Natural killer cell (primary cell): ENCODE measurements at regions not wholly inside any gene's neighbourhood (a gene's known extent, or its start where the extent isn't known, plus 50 kb on each side); places are given as distances from the start of the nearest gene placed in this dataset.
"Not testable (repeated sequence)": the region's sequence is repeated elsewhere in the genome, so short reads cannot be mapped to it uniquely, and the experiment has no call there.

Source experiments
- ATAC-seq, 3 donors: fragments of 150-1000 bp in 2 of 3; fragments of 200-7000 bp in 1 of 3; cut with Tn5 transposase; 1 replicate in 1 of 3; 2 replicates in 2 of 3; pipeline ENCODE4 v1.10.0; 2021; ENCODE audit warnings: mild to moderate bottlenecking in 2 of 3, moderate library complexity in 2 of 3
- DNase-seq, 2 donors: peaks; one replicate each; pipeline versions ENCODE4 v3.0.0 to v3.0.0-alpha.2; 2013 to 2021; ENCODE audit warnings: mixed read lengths in 1 of 2
- H3K27ac ChIP-seq: one replicate; pipeline ENCODE4 v1.5.1; 2013; ENCODE audit warnings: mild to moderate bottlenecking, low read length
- H3K27me3 ChIP-seq: one replicate; pipeline ENCODE4 v1.6.1; 2013; ENCODE audit warnings: low read length; ENCODE audit not compliant: control insufficient read depth, insufficient read depth
- H3K36me3 ChIP-seq: one replicate; pipeline ENCODE4 v1.6.1; 2013; ENCODE audit warnings: low read length; ENCODE audit not compliant: control insufficient read depth, insufficient read depth
- H3K4me1 ChIP-seq: one replicate; pipeline ENCODE4 v1.6.1; 2013; ENCODE audit warnings: low read length; ENCODE audit not compliant: control insufficient read depth, insufficient read depth
- H3K4me3 ChIP-seq: one replicate; pipeline ENCODE4 v1.5.1; 2013; ENCODE audit warnings: low read length
- H3K9me3 ChIP-seq: one replicate; pipeline ENCODE4 v1.6.1; 2013; ENCODE audit warnings: low read length; ENCODE audit not compliant: control insufficient read depth, insufficient read depth
- H3K27ac Mint-ChIP-seq, 2 donors: one replicate each; pipeline ENCODE4 v1.8.0; 2022; ENCODE audit warnings: mild to moderate bottlenecking in 2 of 2, mixed read lengths in 2 of 2, moderate library complexity in 1 of 2
- H3K27me3 Mint-ChIP-seq, 2 donors: one replicate each; pipeline ENCODE4 v1.8.0; 2022; ENCODE audit warnings: low read depth in 2 of 2, mixed read lengths in 2 of 2
- H3K36me3 Mint-ChIP-seq: one replicate; pipeline ENCODE4 v1.8.0; 2022; ENCODE audit warnings: mixed read lengths
- H3K4me1 Mint-ChIP-seq, 2 donors: one replicate each; pipeline ENCODE4 v1.8.0; 2022; ENCODE audit warnings: mixed read lengths in 2 of 2
- H3K4me3 Mint-ChIP-seq: one replicate; pipeline ENCODE4 v1.8.0; 2022; ENCODE audit warnings: mild to moderate bottlenecking, moderate library complexity, mixed read lengths
- H3K9me3 Mint-ChIP-seq, 2 donors: one replicate each; pipeline ENCODE4 v1.8.0; 2022; ENCODE audit warnings: mixed read lengths in 2 of 2
- CTCF ChIP-seq: fragments of 200-600 bp; IDR thresholded peaks from one replicate; pipeline ENCODE4 v1.8.0; 2022; ENCODE audit warnings: antibody characterized with exemption
- WGBS: methylation state at CpG from one replicate; pipeline ENCODE4 v1.1.7; 2013; ENCODE audit warnings: missing lambda C conversion rate; ENCODE audit not compliant: insufficient coverage; 5-methylcytosine and 5-hydroxymethylcytosine counted together
- intact Hi-C: fragments of 100-400 bp; cut with micrococcal nuclease; formaldehyde crosslinking; loops from one replicate; pipeline ENCODE4 v1.14.2; 2022

- Mint-ChIP-seq H3K4me3 (no peak overlapping the region), H3K36me3 (peaks cover 9% of the 10 kb centered on the region), H3K27ac (no peak overlapping the region), H3K4me1 (no peaks in the 10 kb centered on the region), H3K27me3 (no peaks in the 10 kb centered on the region), H3K9me3 (peaks cover 7 to 26% of the 10 kb centered on the region in 2 donors)
- no peak for ATAC-seq
- DNase-seq: no peak
- no peaks in the 10 kb centered on the region for H3K36me3 ChIP-seq
- no peak for TF ChIP-seq CTCF
- no peak overlapping the region for H3K27ac ChIP-seq
- no peaks in the 10 kb centered on the region for H3K27me3 ChIP-seq
- intact Hi-C loops: no loop called here
- no peaks in the 10 kb centered on the region for H3K9me3 ChIP-seq
- no CpG with 5 or more reads among the region's 2 CpGs for WGBS
- H3K4me3 ChIP-seq: no peak overlapping the region
- no peaks in the 10 kb centered on the region for H3K4me1 ChIP-seq
These were observed 595.8 kb upstream of the BCHE start for GRCh38 chr3:166433060-166433459.

- Mint-ChIP-seq H3K36me3 (peaks cover 9% of the 10 kb centered on the region), H3K4me1 (no peaks in the 10 kb centered on the region), H3K27me3 (no peaks in the 10 kb centered on the region), H3K27ac (no peak overlapping the region), H3K4me3 (no peak overlapping the region), H3K9me3 (peaks cover 15 to 37% of the 10 kb centered on the region in 2 donors)
- H3K4me1 ChIP-seq: no peaks in the 10 kb centered on the region
- H3K27me3 ChIP-seq: no peaks in the 10 kb centered on the region
- H3K9me3 ChIP-seq: peaks cover 6% of the 10 kb centered on the region
- H3K4me3 ChIP-seq: no peak overlapping the region
- intact Hi-C loops: no loop called here
- no peaks in the 10 kb centered on the region for H3K36me3 ChIP-seq
- DNase-seq (no peak), ATAC-seq (no peak)
- TF ChIP-seq CTCF: no peak
- no peak overlapping the region for H3K27ac ChIP-seq
- 84% methylated on average over 4 of the region's 4 CpGs for WGBS
These were observed 588.8 kb upstream of the BCHE start for GRCh38 chr3:166425900-166426611.

- ATAC-seq (no peak), DNase-seq (no peak)
- Mint-ChIP-seq H3K27ac (no peak overlapping the region), H3K36me3 (peaks cover 9% of the 10 kb centered on the region), H3K4me3 (no peak overlapping the region), H3K9me3 (peaks cover 13 to 34% of the 10 kb centered on the region in 2 donors), H3K27me3 (no peaks in the 10 kb centered on the region), H3K4me1 (no peaks in the 10 kb centered on the region)
- Histone ChIP-seq H3K27me3 (no peaks in the 10 kb centered on the region), H3K4me3 (no peak overlapping the region), H3K36me3 (no peaks in the 10 kb centered on the region), H3K9me3 (peaks cover 6% of the 10 kb centered on the region), H3K27ac (no peak overlapping the region), H3K4me1 (no peaks in the 10 kb centered on the region)
- intact Hi-C loops: no loop called here
- no peak for TF ChIP-seq CTCF
These were observed 587.8 kb upstream of the BCHE start for GRCh38 chr3:166425021-166425420.

- H3K4me1 Mint-ChIP-seq, ATAC-seq, H3K27ac Mint-ChIP-seq: not testable (repeated sequence)
These were observed 586.7 kb upstream of the BCHE start for GRCh38 chr3:166423824-166424513.

More at GRCh38 chr3:166423824-166424513, 586.7 kb upstream of the BCHE start:
- DNase-seq, H3K4me3 ChIP-seq, H3K27me3 Mint-ChIP-seq, H3K9me3 ChIP-seq, H3K36me3 Mint-ChIP-seq, H3K4me1 ChIP-seq, H3K4me3 Mint-ChIP-seq, intact Hi-C loops, H3K27ac ChIP-seq, H3K27me3 ChIP-seq, H3K36me3 ChIP-seq: not testable (repeated sequence)
- H3K9me3 Mint-ChIP-seq: peaks cover 13 to 31% of the 10 kb centered on the region in 2 donors
- WGBS: 88% methylated on average over 26 of the region's 26 CpGs
